Colonic mucosa (tissue), 4 donors: ENCODE measurements at regions not wholly inside any gene's neighbourhood (a gene's known extent, or its start where the extent isn't known, plus 50 kb on each side); places are given as distances from the start of the nearest gene placed in this dataset.

ENCODE experiments used
- DNase-seq: peaks from one replicate; pipeline ENCODE4 v3.0.0-alpha.2; 2020
- H3K27ac ChIP-seq: fragments of 200-600 bp; one replicate; pipeline ENCODE4 v1.8.0; 2021
- H3K27me3 ChIP-seq: fragments of 200-600 bp; one replicate; pipeline ENCODE4 v1.8.0; 2021
- H3K36me3 ChIP-seq: fragments of 200-600 bp; one replicate; pipeline ENCODE4 v1.8.0; 2021
- H3K4me1 ChIP-seq: fragments of 200-600 bp; one replicate; pipeline ENCODE4 v1.8.0; 2021; ENCODE audit warnings: mild to moderate bottlenecking
- H3K4me3 ChIP-seq: fragments of 200-600 bp; one replicate; pipeline ENCODE4 v1.8.0; 2021
- H3K9ac ChIP-seq, 2 donors: one replicate each; pipeline ENCODE4 v1.7.0; 2013; ENCODE audit warnings: control low read depth in 2 of 2, low read depth in 2 of 2, low read length in 2 of 2
- H3K9me3 ChIP-seq: fragments of 200-600 bp; one replicate; pipeline ENCODE4 v1.8.0; 2021
- intact Hi-C: fragments of 100-400 bp; cut with DNase I; formaldehyde crosslinking; loops from one replicate; pipeline ENCODE4 v1.14.1; 2022
- TF ChIP-seq, protein P1 (sequence below): fragments of 200-600 bp; IDR thresholded peaks from one replicate; pipeline ENCODE4 v1.8.0; 2022; ENCODE audit warnings: antibody characterized with exemption, mild to moderate bottlenecking
- donor health status: healthy.
- donor health status: DM: no; HTN: no; CAD: no.
- donor health status: DM: no; HTN: no; CAD: no.

GRCh38 chr4:181219783-181220416 lies 1023.3 kb upstream of the TENM3 start:
- DNase-seq = no peak
- intact Hi-C loops = no loop called here
- Histone ChIP-seq H3K9me3 (no peaks in the 10 kb centered on the region), H3K4me1 (no peaks in the 10 kb centered on the region), H3K4me3 (no peak overlapping the region), H3K36me3 (no peaks in the 10 kb centered on the region), H3K27me3 (no peaks in the 10 kb centered on the region), H3K27ac (no peak overlapping the region), H3K9ac (no peak overlapping the region)
- TF ChIP-seq, protein P1, sequence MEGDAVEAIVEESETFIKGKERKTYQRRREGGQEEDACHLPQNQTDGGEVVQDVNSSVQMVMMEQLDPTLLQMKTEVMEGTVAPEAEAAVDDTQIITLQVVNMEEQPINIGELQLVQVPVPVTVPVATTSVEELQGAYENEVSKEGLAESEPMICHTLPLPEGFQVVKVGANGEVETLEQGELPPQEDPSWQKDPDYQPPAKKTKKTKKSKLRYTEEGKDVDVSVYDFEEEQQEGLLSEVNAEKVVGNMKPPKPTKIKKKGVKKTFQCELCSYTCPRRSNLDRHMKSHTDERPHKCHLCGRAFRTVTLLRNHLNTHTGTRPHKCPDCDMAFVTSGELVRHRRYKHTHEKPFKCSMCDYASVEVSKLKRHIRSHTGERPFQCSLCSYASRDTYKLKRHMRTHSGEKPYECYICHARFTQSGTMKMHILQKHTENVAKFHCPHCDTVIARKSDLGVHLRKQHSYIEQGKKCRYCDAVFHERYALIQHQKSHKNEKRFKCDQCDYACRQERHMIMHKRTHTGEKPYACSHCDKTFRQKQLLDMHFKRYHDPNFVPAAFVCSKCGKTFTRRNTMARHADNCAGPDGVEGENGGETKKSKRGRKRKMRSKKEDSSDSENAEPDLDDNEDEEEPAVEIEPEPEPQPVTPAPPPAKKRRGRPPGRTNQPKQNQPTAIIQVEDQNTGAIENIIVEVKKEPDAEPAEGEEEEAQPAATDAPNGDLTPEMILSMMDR = no peak

GRCh38 chr4:181224852-181225251 lies 1018.4 kb upstream of the TENM3 start:
- no peak for DNase-seq
- Histone ChIP-seq H3K27ac (no peak overlapping the region), H3K9me3 (no peaks in the 10 kb centered on the region), H3K36me3 (no peaks in the 10 kb centered on the region), H3K4me3 (no peak overlapping the region), H3K4me1 (no peaks in the 10 kb centered on the region), H3K9ac (no peak overlapping the region), H3K27me3 (no peaks in the 10 kb centered on the region)
- TF ChIP-seq, protein P1 = no peak
- intact Hi-C loops = no loop called here

GRCh38 chr4:181225616-181226261 lies 1017.5 kb upstream of the TENM3 start:
- H3K36me3 ChIP-seq = no peaks in the 10 kb centered on the region
- no peak overlapping the region for H3K9ac ChIP-seq
- TF ChIP-seq, protein P1 = no peak
- no peaks in the 10 kb centered on the region for H3K27me3 ChIP-seq
- intact Hi-C loops = no loop called here
- no peak overlapping the region for H3K27ac ChIP-seq
- H3K4me1 ChIP-seq = no peaks in the 10 kb centered on the region
- no peaks in the 10 kb centered on the region for H3K9me3 ChIP-seq
- no peak overlapping the region for H3K4me3 ChIP-seq
- DNase-seq = no peak

GRCh38 chr4:181234951-181235680 lies 1008.1 kb upstream of the TENM3 start:
- Histone ChIP-seq H3K9ac (no peak overlapping the region), H3K36me3 (no peaks in the 10 kb centered on the region), H3K4me1 (no peaks in the 10 kb centered on the region), H3K4me3 (no peak overlapping the region), H3K9me3 (no peaks in the 10 kb centered on the region), H3K27me3 (no peaks in the 10 kb centered on the region), H3K27ac (no peak overlapping the region)
- DNase-seq = no peak
- TF ChIP-seq, protein P1 = no peak
- intact Hi-C loops = no loop called here

DNA sequence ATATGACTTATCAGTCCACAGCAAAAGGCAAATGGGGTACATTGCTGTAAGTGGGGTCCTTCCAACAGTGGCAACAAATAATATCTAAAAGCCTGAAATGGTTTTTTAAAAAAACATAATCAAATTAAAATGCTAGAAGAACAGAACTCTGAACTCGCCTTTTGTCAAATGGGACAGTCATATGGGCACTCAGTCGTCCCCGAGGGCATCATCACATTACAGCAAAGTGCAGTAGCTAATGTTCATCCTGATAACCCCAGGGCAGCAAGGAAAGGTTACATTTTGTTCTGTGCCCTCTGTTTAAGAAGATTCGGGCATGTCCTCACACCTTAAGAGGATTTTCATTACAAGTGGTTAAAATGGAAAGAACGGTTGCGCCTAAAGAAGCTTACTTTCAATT lies 997.9 kb upstream of the TENM3 start:
- Histone ChIP-seq H3K4me3 (no peak overlapping the region), H3K9ac (no peak overlapping the region), H3K9me3 (no peaks in the 10 kb centered on the region), H3K27ac (no peak overlapping the region), H3K27me3 (no peaks in the 10 kb centered on the region), H3K4me1 (no peaks in the 10 kb centered on the region), H3K36me3 (no peaks in the 10 kb centered on the region)
- no peak for DNase-seq
- intact Hi-C loops = no loop called here
- TF ChIP-seq, protein P1 = no peak
